ENCODE measurements at regions not wholly inside any gene's neighbourhood (a gene's known extent, or its start where the extent isn't known, plus 50 kb on each side); places are given as distances from the start of the nearest gene placed in this dataset.
A peak's percentile ranks its signal among the peaks of the same experiment; 100 is the strongest.
"Not testable (repeated sequence)": the region's sequence is repeated elsewhere in the genome, so short reads cannot be mapped to it uniquely, and the experiment has no call there.

DNA sequence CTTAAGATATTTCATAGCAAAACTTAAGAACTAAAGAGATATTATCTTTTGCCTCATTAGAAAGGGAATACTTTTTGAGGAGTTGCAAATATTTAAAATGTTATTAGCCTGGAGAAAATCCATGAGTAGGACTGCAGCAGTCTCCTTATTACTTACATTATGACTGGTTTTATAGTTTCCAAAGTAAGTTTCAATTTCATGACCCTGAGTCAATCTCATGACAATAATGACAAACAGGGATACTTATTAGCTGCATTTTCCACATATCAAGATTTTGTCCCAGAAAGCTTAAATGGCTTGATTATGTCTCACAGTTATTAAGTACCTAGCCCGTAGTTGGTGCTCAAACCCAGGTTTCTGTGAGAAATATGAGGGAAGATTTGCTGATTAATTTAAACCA is 150.8 kb upstream of the ZEB2 start:
- no peak for DNase-seq (ENCODE audit: low read depth in 3 of 3)

DNA sequence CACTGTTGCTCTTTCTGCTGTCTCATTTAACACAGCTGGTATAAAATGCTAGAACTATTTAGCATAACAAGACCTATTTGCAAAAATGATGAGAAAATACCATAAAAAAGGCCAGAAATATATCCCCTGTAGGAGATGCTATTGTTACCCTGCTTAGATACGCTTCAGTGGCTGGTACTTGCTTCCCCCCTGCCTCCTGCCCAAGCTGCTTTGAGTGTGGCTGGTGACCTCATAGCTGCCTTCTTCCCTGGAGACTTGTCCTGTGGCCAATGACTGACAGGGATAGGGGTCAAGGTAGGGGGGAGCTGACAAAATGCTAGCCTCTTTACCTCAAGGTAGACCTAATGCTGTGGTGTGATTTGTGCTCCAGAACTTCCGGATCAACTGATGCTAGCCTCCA is 150.2 kb upstream of the ZEB2 start:
- no peak for DNase-seq (ENCODE audit: low read depth in 3 of 3)

DNA sequence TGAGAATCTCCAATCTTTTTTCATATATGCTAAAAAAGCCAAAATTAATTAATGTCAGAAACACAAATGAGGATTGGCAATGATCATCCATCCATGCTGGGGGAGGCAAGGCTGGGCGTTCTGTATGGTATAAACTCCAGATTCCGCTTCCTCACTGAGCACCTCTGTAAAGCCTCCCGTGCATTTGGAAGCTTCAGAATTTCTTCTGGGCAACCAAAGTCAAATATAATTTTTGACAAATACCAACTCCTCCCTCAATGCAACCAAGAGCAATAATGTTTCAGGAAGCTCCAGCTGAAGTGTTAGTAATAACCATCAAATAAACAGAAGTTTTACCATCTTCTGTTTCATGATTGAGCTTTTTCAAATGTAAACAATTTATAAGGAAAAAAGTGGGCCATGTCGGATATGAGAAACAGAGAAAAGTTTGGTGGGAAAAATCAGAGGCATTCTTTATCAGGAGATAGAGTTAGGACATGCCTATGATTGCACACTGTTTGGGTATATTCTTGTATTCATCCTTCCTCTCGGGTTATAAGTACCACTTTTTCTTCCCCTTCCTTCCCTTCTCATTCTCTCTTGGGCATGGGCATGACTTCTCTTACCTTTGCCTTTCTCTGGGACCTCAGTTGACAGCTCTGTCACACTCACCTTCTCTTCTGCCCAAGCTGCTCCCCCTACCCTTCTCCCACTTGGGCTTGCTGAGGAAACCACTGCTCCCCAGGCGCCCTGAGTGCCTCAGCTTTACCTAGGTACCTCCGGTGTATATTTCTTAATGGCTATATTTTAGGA is 149.5 kb upstream of the ZEB2 start:
- no peak for DNase-seq (ENCODE audit: low read depth in 3 of 3)

DNA sequence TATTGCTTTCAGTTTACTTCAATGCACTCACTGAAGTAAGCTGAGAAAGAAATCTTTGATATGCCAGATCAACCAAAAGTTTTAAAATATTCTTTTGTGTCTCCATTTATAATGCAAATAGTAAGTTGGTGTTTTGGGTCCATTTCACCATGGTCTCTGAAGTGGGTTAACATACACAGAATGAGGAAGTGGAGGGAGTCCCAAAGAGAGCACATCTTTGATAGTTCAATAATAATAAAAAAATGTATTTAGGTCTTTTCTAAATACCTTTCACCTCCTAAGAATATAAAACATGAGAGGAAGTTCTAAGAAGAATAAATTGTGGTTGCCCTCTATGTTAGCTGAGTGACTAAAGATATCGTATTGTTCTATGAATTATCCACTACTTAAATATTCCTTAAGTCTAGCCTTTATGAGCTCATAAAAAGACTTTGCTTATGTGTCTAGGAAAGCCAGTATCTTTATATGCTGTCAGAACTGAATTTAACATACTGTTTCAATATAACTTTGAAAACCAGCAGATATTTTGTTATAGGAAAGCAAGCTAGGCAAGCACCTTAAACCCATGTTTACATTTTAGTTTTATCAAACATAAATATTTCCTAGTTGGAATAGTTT is 148.7 kb upstream of the ZEB2 start:
- no peak for DNase-seq (ENCODE audit: low read depth in 3 of 3)

DNA sequence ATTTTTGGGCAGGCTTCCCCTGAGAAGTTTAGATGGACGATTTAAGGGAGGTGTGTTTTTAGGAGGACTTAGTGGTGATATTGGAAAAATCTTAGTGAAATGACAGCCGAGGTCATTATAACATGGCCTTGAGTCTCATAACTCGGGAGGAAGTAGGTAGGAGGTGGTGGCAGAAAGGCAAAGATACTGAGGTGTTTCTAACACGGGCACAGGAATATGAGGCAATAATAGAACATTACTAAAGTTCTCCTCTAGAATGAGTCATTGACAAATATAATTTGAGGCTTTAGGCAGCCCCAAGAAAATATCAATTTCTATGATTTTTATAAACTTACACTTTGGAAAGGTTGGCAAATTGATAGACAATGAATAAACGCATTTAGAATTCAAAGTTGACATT is 146.1 kb upstream of the ZEB2 start:
- DNase-seq (ENCODE audit: low read depth in 3 of 3) = no peak

DNA sequence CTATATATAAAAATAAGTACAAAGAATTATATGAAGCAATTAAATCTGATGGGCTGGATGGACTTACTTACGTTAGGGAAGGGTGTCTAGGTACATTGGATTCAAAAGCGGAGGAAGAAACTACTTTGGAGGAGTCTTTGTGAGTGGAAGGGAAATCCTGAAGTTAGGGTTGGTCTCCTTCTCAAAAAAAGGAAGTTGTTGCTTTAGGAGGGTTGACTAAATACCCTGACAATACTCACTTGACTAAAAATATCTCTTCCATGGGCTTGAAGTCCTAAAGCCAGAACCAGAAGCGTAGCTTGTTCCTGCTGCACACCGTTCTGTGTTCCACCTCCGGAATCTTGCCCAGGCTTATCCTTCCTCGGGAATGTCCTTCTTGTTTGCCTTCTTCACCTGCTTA is 143.3 kb upstream of the ZEB2 start:
- DNase-seq (ENCODE audit: low read depth in 3 of 3) = no peak

DNA sequence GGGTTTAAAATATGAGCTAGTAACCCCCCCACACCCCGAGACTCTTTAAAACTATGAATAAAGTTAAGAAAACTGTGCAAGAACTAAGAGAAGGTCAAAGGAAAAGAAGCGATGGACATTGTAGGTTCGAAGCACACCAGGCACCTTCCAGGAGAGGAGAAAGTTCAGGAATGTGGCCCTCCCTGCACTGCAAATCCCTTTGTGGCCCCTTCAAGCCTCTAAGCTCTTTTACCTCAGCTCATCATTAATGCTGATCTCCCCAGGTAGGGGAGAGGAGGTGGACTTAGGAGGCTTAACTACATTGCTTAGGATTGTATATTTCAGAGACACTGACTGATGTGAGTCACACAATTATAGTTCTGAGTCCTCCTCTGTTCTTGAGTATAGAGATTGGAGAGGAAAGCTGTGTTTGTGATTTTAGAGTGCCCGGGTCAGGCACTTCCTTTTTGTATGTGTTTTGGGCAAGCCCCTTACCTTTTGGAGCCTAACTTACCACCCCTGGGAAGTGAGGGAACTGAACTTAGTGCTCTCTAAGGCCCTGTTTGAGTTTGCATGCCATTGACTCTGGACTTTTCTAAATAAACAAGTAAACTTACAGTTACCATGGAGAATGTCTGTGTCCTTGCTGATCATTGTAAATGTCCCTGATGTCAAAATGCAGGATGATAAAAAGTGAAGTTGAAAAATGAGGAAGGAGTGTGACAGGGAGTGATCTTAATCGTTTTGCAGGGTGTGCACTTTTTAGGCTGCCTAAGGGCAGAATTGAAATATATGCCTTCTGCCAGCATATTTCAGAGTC is 140.8 kb upstream of the ZEB2 start:
- no peak for DNase-seq (ENCODE audit: low read depth in 3 of 3)

DNA sequence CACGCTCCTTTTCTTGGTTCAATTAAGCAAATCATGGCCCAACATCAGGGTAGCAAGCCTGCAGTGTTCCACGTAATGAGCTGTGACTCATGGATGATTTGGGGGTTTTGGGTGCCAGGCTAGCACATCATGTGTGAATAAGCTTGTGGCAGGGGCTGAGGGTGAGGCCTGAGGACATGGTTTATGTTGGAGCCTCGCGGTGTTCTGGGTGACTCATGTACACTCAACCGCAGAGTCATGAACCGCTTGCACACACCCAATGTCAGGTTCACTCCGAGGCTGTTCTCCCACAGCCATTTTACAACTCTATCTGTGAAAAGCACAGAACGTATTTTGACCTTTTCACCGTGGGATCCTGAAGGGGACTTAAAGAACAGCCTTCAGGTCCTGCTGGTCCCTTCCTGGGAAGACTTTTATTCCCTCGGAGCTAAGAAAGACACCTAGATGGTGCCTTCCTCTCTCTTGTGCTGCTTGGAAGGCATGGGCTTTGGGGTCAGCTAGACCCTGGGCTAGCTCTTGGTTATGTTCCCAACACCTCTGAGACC is 139.9 kb upstream of the ZEB2 start:
- peak in 2 of 3 donors; percentile 4 to 6 for DNase-seq (ENCODE audit: low read depth in 3 of 3)

DNA sequence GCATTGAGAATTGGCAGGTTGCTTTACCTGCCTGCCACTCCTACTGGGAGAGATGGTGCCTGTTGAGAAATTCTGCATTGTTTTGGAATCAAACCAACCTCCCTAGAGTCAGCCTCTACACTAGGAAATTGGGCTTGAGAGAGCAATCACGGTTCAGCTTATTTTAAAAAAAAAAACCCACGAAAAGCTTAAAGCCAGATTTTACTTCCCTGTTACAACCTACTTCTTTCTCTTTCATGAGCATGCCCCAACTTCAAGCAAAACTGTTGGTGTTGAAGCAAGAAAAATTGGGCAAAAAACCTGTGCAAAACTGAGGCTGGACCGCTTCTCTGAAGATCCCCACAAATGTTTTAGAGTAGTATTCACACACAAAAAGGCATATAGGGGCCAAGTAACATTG is 134.6 kb upstream of the ZEB2 start:
- DNase-seq (ENCODE audit: low read depth in 3 of 3) = no peak

DNA sequence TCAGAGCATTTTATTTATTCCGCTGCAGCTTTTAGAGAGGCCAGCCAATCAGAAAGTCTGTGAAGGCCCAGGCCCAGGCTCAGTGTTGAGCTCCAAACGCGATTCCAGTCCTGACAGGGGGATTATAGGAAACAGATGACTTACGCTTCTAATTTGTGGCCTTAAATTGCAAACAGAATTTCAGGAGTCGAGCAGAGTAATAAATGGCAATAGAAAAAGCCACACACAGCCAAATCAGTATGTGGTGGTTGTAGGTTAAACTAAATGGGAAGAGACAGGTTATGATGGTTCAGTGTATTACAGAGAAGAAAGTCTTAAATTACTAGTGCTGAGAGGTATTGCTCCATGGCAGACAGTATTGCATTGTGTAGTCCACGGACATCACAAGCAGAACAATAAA is 131.0 kb upstream of the ZEB2 start:
- no peak for DNase-seq (ENCODE audit: low read depth in 3 of 3)

DNA sequence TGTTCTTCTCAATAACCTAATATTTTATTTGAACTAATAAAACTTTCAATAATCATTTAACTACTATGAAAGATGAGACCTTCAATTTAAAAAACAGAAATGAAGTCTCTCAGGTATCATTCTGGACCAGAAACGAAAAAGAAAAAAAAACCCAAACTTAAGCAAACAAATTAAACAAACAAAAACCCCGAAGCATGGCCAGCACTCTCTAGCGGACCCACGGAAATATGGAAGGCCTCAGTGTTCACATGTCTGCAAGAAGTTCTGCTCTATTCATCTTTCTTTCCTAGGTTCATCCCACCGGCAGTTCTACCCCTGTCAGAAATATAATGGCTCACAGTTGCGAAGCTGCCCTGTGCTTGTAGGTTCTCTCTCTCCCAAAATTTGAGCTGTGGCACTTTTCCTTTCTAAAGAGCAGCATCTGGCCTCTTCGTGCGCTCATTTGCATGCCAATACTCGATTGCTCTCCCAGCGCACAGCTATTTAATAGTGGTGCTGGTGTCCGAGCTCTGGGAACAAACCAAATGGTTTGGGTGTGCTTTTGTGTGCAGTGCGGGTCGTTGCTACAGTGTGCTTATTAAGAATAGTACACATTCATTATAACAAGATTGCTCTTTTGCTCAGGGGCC is 129.0 kb upstream of the ZEB2 start:
- DNase-seq (ENCODE audit: low read depth in 3 of 3) = no peak

DNA sequence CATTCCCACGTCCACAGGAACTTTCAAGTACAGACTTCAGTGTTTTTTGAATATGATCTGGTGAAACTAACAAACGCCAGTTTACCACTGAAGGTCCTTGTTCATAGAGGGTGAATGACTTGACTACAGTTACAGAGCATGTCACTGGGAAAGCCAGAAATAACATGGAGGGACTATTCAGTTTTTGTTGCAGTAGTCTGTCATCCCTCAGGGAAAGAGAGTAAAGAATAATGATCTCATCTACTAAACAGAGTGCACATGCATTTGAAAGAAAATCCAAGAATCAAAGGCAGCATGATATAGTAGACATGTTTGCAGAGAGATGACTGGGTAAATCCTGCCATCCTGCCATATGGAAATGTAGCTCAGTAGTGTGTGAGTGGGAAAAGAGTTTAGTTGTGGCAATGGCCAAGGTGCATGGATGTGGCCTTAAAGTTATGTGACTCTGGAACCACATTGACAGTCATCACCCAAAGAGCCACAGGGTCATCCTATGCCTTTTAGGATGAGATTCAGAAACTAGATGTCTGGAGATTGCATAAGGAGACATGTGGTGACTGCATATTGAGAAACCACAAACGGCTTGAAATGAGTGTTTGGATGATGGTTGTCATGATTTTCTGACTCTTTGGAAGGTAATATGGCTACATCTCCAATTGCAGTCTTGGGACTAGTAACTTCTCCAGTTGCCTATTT is 125.3 kb upstream of the ZEB2 start:
- no peak for DNase-seq (ENCODE audit: low read depth in 3 of 3)

DNA sequence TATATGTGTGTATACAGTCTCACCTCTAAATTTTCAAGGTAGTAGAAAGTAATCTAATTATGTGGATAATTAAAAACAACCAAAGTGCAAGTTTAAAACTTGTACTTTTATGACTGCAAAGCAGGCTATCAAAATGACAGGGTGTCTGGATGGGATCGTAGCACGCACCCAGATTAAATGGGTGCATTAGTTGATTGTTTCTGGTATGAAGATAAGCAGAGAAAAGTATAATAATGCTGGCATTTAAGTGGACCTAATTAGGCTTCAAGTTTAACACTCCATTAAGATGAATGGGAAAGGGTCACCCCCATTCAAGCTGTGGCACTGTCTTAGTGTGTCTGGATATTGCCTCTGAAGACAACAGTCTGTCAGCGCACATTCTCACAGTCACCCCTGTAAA is 124.6 kb upstream of the ZEB2 start:
- no peak for DNase-seq (ENCODE audit: low read depth in 3 of 3)

DNA sequence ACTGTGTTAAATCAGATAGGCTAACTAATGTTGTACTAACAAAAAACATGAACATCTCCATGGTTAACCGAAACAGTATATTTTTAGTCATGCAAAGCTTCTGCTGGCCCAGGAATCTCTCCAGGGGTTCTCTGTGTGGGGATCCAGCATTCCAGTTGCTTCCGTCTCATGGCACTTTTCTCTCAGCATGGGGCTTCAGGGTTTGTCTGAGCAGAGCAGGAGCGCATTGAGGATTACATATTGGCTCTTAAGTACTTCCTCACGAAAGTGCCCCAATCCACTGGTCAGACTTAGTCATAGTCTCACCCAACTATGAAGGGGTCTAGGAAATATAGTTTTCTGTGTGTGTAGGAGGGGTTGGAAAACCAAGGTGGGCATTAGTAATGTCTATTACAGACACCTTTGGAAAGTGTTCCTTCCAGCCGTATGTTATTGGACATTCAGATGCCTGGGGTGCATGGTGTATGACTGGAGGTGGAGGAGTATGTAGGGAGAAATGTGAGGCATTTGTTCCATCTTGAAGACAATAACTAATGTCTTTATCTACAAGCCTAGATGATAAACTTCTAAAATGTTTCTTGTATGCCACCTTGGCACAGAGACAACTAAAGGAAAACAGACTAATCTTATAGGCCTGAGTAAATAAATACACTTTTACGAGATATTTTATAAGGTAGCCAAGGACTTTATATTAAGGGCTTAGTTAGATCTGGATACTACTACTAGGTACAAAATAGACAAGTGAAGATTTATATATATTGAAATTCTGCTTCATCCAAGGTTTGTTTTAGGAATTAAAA is 123.8 kb upstream of the ZEB2 start:
- no peak for DNase-seq (ENCODE audit: low read depth in 3 of 3)

DNA sequence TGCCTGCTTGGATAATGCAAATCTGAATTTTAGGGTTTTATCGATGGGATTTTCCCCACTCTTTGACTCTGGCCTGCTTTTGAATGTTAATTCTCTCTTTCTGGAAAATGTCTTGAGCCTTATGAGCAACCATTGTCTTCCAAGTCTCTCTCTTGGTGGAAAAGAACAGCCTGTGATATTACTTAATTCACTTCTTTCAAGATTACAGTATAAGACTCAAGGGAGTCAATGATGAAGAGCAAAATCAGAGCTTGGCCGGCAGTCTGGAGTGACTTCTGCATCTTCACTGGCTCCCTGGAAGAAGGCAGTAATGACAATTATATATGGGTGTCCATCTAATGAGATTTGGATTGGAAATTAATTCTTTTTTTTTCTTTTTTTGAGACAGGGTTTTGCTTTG is 122.9 kb upstream of the ZEB2 start:
- DNase-seq (ENCODE audit: low read depth in 3 of 3) = no peak

DNA sequence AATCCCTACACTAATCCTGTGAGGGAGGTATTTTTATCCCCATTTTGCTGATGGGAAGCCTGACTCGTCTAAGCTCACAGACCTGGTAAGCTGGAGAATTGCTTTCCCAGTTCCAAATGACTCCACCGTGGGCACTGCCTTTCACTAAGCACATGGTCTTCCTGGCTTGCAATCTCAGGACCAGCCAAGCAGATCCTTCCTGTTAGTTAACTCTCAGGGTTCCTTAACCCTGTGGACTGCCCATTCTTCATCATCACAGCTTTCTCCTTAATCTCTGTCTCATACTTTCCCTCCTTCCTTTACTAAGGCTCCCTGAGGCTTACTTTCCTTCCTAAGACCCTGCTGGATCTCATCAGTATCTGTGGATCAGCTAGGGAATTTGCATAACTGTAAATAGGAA is 122.2 kb upstream of the ZEB2 start:
- no peak for DNase-seq (ENCODE audit: low read depth in 3 of 3)

DNA sequence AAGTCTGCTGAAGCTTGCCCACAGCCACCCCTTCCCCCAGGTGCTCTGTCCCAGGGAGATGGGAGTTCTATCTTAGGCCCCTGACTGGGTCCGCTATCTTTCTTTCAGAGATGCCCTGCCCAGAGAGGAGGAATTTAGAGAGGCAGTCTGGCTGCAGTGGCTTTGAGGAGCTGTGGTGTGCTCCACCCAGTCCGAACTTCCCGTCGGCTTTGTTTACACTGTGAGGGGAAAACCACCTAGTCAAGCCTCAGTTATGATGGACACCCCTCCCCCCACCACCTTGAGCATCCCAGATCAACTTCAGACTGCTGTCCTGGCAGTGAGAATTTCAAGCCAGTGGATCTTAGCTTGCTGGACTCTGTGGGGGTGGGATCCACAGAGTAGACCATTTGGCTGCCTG is 118.3 kb upstream of the ZEB2 start:
- not testable (repeated sequence) for DNase-seq (ENCODE audit: low read depth in 3 of 3)

DNA sequence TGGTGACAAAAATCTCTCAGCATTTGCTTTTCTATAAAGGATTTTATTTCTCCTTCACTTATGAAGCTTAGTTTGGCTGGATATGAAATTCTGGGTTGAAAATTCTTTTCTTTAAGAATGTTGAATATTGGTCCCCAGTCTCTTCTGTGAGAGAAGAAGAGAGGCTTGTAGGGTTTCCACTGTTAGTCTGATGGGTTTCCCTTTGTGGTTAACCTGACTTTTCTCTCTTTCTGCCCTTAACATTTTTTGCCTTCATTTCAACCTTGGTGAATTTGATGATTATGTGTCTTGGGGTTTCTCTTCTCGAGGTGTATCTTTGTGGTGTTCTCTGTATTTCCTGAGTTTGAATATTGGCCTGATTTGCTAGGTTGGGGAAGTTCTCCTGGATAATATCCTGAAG is 116.9 kb upstream of the ZEB2 start:
- not testable (repeated sequence) for DNase-seq (ENCODE audit: low read depth in 3 of 3)

DNA sequence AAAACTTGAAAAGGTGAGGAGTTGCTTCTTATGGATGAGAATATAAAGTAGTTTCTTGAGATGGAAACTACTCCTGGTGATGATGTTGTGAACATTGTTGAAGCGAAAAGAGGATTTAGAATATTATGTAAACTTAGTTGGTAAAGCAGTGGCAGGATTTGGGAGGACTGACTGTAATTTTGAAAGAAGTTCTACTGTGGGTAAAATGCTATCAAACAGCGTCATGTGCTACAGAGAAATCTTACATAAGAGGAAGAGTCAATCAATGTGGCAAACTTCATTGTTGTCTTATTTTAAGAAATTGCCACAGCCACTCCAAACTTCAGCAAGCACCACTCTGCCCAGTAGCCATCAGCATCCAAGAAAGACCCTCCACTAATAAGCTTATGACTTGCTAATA is 112.9 kb upstream of the ZEB2 start:
- no peak for DNase-seq (ENCODE audit: low read depth in 3 of 3)

DNA sequence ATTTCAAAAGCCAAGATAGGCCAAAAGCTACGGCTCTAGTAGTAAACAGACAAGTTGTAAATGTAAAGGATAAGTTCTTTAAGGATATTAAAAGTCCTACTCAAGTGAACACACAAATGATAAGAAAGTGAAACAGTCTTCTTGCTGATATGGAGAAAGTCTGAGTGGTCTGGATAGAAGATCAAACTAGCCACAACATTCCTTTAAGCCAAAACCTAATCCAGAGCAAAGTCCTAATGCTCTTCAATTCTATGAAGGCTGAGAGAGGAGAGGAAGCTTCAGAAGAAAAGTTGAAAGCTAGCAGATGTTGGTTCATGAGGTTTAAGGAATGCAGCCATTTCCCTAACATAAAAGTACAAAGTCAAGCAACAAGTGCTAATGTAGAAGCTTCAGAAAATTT is 111.7 kb upstream of the ZEB2 start:
- no peak for DNase-seq (ENCODE audit: low read depth in 3 of 3)
